ENCODE measurements at regions not wholly inside any gene's neighbourhood (a gene's known extent, or its start where the extent isn't known, plus 50 kb on each side); places are given as distances from the start of the nearest gene placed in this dataset.

GRCh38 chr11:92131289-92131865, 93.2 kb upstream of the FAT3 start:
- TF ChIP-seq CTCF (conservative IDR thresholded peaks at IDR 0.05; ENCODE audit: low read depth, low read length) (no peak), CEBPB (IDR thresholded peaks at IDR 0.05; ENCODE audit: low read depth, low read length) (no peak), RAD21 (IDR thresholded peaks at IDR 0.05; ENCODE audit: low read length) (no peak), RFX5 (IDR thresholded peaks at IDR 0.05; ENCODE audit: low read depth, low read length) (no peak), POLR2A (IDR thresholded peaks at IDR 0.05; ENCODE audit: low read depth, low read length) (no peak), MAFK (IDR thresholded peaks at IDR 0.05; ENCODE audit: low read depth, low read length) (no peak), SMC3 (IDR thresholded peaks at IDR 0.05; ENCODE audit: low read depth, low read length) (no peak), MXI1 (IDR thresholded peaks at IDR 0.05; ENCODE audit: borderline replicate concordance, low read depth, low read length) (no peak), USF2 (IDR thresholded peaks at IDR 0.05; ENCODE audit: low read depth, low read length) (no peak)

Data from IMR-90 (cell line).